MM.1S (cell line): ENCODE measurements at regions not wholly inside any gene's neighbourhood (a gene's known extent, or its start where the extent isn't known, plus 50 kb on each side); places are given as distances from the start of the nearest gene placed in this dataset.

Experiments used
- CTCF ChIP-seq: fragments of 300-600 bp; sonication (generic); IDR thresholded peaks from 2 replicates; pipeline ENCODE4 v1.5.1; 2016; ENCODE audit warnings: antibody characterized with exemption, low read length, mixed read lengths
- EZH2 ChIP-seq: fragments of 300-600 bp; sonication (generic); optimal IDR thresholded peaks from 2 replicates; pipeline ENCODE3; 2017; ENCODE audit warnings: low read depth, mild to moderate bottlenecking, antibody characterized with exemption, low read length, mixed read lengths
- EZH2phosphoT487 ChIP-seq: fragments of 300-600 bp; sonication (generic); IDR thresholded peaks from 2 replicates; pipeline ENCODE4 v1.6.1; 2018; ENCODE audit warnings: antibody characterized with exemption, low read length

DNA sequence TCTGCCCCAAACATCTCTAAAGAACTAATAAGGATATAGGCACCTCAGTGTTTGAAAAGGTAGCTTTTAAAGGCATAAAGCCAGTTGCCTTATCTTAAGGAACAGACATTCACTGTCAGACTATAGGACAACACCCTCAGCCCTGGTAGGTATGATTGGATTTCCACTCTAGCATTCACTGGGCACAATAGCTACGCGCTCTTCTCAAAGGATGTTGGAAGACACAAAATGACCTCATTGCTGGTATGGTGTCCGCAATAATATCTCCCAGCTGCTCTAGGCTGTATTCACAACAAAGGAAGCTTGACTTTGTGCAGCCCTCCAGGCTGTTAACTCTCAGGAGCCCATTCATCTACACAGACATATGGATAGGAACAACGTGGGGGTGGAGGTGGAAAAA lies 119.4 kb upstream of the CXADR start:
- TF ChIP-seq CTCF (no peak), EZH2 (no peak), EZH2phosphoT487 (no peak)
